CD4-positive, alpha-beta T cell treated with Interleukin-17A for 4 hours (primary cell): ENCODE measurements at regions not wholly inside any gene's neighbourhood (a gene's known extent, or its start where the extent isn't known, plus 50 kb on each side); places are given as distances from the start of the nearest gene placed in this dataset.
"Not testable (repeated sequence)": the region's sequence is repeated elsewhere in the genome, so short reads cannot be mapped to it uniquely, and the experiment has no call there.

Experiments used
- DNase-seq: peaks from one replicate; pipeline ENCODE4 v3.0.0-alpha.2; 2020; ENCODE audit warnings: mixed read lengths

DNA sequence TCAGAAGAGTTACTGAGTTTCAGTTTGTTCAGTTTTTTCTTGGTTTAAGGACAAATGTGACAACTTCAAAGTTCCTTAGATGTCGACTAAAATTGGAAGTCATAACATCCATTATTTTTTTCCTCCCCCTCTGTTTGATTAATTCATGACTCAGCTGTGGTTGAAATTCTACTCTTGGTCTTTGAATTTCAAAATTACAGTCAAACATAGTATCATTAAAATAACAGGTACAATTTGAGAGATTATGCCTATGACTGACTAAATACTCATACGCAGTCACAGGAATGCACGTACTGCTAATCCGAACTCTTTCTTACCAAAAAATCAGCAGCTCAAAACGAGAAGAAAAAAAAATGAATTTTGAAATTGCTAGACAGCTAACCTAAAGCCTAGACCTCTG lies 1434.8 kb downstream of the RAPGEF2 start:
- no peak for DNase-seq

DNA sequence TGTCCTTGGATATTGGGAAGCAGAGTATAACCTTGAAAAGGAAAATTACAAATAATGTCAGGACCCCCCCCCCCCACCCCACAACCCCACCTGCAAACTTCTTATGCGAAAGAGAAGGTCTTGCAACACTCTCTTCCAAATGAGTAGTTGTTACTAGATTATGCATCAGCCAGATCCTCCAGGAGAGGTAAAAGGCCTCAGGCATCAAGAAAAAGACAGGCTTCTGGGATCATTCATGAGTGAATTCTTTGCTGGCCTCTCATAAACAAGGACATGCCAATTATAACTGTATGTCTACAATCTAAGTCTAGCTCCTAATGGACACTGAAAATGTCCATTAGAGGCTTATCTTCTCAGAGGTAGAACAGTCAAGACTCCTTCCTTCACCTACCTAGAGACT lies 1443.3 kb downstream of the RAPGEF2 start:
- DNase-seq, result no peak

DNA sequence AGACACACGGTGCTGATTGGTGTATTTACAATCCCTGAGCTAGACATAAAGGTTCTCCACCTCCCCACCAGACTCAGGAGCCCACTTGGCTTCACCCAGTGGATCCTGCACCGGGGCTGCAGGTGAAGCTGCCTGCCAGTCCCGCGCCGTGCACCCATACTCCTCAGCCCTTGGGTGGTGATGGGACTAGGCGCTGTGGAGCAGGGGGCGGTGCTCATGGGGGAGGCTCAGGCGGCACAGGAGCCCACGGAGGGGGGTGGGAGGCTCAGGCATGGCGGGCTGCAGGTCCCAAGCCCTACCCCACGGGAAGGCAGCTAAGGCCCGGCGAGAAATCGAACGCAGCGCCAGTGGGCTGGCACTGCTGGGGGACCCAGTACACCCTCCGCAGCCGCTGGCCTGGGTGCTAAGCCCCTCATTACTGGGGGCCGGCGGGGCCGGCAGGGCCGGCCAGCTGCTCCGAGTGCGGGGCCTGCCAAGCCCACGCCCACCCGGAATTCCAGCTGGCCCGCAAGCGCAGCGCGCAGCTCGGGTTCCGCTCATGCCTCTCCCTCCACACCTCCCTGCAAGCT lies 1447.2 kb downstream of the RAPGEF2 start:
- DNase-seq, result not testable (repeated sequence)

DNA sequence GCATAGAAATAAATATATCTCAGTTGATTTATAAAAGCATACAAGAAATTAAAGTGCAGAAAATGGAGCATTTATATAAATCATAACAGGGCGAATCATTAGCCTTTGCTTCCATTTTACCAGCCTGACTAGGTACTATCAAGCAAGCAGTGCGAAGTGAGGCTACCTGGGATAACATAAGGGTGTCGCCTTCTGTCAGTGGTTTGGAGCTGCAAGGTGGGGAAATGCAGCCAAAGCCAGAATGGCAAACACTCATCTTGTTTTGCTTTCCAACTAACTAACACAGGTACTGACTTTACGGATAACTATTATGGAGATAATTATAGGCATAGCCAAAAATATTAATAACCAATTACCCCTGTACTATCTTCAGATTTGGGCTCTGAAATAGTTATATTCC lies 1459.8 kb downstream of the RAPGEF2 start:
- no peak for DNase-seq

DNA sequence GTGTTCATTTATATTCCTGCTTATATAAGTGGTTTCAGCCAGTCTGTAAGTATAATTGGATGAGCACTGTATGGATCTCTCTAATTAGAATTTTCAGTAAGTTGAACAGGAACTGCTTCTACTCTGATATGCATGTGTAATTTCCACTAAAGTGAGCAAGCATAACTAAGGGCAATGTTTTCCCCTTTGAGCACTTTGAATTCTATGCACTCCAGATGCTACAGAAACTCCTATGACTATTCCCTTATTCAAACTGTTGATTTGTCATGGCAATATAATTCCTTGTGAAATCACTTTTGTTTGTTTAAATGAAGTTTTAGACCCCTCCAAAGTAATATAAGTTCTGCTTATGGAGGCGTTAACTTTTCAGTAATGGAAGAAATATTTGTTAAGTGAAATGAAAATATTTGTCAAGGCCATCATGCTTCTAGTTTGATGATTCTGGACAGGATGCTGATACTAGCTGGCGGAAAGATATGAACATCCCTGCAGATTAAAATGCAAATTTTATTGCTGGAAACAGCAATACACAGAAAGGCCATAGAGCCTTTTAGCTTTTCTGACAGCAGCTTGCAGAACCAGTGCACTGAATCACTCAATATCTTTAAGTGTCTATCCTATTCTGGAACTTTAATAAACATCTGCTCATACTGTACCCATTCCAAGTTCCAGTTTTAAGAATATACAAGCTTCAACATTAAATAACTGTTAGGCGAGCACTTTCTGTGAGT lies 1460.8 kb downstream of the RAPGEF2 start:
- no peak for DNase-seq

DNA sequence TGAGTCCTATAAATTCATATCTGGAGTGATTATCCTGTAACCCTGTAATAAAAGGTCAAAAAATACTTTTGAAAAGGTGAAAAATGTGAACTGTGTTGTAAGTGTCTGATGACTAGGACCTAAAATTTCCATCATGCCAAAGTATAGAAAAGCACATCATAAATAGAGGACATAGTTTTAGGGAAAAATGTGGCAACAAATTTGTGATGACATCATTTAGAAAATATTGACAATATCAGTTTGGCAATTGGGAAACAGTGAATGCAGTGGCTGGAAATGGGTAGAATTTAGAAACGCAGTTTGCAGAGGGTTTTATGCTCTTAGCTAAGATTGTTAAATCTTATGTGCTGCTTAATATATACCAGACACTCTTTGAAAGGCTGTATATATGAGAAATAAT lies 1464.8 kb downstream of the RAPGEF2 start:
- no peak for DNase-seq

DNA sequence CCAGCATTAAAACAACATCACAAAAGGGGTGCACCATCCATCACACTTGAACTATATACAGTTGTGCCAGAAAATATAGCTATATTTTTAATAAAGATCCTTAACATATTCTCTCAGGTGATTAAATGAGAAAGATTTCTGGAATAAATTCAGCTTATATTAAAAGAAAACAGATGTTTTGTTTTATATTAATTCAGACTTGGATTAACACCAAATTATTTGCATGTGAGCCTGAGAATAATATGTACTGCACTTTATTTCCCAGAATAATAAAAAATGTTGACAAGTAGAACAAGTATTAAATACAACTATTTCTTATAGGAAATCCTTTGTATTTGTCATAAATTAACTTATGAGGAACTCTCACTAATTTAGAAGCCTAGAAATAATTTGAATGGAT lies 1467.4 kb downstream of the RAPGEF2 start:
- DNase-seq, result no peak

DNA sequence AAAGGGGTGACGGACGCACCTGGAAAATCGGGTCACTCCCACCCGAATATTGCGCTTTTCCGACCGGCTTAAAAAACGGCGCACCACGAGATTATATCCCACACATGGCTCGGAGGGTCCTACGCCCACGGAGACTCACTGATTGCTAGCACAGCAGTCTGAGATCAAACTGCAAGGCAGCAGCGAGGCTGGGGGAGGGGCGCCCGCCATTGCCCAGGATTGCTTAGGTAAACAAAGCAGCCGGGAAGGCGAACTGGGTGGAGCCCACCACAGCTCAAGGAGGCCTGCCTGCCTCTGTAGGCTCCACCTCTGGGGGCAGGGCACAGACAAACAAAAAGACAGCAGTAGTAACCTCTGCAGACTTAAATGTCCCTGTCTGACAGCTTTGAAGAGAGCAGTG lies 1471.4 kb downstream of the RAPGEF2 start:
- not testable (repeated sequence) for DNase-seq

DNA sequence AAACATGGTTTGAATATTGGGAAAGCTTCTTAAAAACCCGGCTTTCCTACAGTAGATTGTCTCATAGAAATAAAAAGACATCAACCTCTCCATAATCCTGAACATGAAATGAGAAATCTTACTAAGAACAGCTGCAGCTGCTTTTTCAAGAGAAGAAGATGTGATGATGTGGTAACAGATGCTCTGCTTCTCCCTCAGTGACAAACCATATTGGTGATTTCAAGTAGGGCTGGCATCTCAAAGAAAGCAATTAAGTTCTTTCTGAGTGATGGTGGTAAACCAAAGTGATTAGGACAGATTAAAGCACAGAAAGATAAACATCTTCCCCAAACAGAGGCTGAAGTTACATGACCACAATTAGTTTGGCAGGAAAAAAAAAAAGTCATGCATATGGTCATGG lies 1477.7 kb downstream of the RAPGEF2 start:
- DNase-seq, result no peak

DNA sequence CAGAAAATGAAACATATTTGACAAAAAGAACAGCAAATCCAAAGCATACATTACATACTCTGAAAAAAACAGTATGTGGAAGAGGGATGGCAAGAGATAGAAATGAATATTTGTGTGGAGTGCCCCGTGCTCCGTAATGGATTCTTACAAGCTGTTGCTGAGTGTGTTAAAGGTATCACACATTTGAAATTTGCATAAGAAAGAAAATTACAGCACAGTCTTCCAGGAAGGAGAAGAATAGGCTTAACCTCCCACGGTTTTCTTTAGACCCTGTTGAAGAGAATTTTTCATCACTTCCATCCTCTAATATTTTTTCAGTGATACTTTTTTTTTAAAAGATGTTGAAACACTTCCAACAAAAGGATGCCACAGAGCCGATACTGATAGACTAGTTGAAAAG lies 1489.4 kb downstream of the RAPGEF2 start:
- no peak for DNase-seq

DNA sequence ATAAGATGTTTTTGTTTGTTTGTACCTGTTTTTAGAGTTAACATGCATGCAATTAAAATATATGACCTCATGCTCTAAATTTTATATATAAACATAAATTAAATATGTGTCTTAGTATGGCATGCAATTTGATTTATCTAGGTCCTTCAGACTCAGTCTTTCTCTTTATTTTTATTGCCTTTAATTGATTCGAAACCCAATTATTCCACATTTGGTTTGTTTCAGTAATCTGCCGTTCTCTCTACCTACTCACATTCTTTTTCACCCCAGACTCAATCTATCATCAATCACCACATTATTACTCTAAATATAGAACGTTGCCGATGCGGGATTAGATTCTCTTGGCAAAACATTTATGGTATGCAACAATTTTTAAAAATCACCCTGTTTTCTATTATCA lies 1492.8 kb downstream of the RAPGEF2 start:
- DNase-seq, result no peak

DNA sequence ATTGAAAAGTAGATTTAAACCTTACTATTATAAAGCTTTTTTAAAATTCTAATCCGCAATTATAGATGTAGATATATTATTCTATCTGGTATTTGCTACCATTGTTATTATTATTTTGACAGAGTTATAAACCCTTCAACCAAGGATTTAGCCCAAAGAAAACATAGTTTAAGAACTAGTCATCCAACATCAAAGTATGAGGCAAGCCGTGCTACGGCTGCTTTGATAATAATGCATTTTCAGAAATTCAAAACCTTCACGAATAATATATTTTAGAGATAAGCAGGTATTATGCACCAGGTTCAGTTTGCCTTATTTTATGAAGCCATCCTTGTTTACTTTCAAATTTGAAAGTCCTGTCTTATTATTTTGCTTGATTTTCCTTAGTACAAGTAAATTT lies 1501.7 kb downstream of the RAPGEF2 start:
- no peak for DNase-seq

DNA sequence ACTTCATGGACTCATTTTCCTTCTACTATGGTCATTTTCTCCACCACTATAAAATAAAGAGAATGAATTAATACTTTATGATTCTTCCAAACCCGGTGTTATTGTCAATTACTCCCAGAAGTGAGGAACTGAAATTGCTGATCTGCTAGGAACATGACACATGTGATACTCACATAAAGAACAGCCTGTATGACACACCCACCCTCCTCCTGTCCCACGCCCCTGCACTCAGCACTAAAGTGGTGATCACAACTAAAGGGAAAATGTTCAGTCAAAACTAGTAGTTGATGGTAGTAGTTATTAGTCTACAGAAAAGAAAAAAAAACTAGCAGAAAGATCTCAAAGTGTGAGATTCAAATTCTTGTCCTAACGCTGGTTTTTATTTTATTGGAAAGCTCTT lies 1508.3 kb downstream of the RAPGEF2 start:
- no peak for DNase-seq

DNA sequence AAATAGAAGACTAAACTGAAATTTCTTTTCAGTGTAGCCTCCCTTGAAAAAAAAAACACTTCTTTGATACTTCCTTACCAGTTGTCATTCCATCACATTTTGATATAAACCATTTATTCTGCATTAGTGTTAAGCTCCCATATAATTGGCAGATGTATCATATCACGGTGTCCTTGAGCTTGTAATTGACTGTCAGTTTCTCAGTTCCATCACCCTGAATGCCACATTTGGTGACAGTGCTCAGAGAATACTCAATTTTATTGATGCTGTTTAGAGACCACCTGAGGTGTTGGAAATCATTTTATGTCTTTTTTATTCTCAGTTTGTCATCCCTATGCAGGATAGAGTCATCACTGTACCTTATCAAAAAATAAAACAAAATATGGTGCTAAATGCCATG lies 1528.2 kb downstream of the RAPGEF2 start:
- no peak for DNase-seq

DNA sequence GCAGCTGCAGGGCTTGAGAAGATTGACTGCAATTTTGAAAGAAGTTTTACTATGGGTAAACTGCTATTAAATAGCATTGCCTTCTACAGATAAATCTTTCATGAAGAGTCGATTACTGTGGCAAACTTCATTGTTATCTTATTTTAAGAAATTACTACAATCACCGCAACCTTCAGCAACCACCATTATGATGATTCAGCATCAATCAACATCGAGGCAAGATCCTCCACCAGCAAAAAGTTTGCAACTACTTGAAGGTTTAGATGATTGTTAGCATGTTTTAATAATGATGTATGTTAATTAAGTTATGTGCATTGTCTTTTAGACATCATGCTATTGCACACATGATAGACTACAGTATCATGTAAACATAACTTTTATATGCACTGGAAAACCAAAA lies 1511.0 kb downstream of the FSTL5 start:
- no peak for DNase-seq

DNA sequence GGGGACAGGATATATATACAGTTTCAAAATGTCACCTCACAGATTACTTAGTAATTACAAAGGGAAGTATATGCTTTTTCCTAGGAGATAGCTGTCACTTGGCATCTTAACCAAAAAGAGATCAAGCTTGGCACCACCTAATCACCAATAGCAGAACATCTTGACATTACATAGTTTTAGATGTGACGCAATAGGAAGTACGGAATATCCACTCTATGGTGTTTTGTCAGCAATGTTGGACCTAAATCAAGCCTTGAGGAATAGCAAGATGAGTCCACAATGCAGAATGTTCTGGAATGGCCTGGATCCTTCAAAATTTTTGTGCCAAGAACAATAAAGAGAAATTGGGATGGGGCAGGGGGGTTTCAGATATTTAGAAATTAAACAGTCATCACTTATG lies 1488.2 kb downstream of the FSTL5 start:
- DNase-seq, result no peak

DNA sequence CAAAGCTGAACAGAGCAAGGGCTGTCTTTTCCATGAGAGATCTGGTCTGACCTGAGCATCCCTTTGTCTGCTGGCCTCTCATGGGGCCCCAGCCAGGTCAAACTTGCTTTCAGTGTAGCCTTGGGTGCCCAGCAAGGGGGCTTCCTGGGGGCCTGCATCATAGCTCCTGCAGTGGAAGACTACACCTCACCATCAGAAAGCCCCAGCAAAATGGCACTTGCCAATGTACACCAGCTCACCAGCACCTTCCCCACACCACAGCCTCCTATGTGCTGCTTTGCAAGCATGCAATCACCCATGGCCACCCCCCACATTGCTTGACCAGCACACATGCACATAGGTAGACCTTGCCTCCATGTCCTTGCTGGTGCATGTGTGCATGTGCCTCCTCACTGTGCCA lies 1478.1 kb downstream of the FSTL5 start:
- DNase-seq, result no peak

DNA sequence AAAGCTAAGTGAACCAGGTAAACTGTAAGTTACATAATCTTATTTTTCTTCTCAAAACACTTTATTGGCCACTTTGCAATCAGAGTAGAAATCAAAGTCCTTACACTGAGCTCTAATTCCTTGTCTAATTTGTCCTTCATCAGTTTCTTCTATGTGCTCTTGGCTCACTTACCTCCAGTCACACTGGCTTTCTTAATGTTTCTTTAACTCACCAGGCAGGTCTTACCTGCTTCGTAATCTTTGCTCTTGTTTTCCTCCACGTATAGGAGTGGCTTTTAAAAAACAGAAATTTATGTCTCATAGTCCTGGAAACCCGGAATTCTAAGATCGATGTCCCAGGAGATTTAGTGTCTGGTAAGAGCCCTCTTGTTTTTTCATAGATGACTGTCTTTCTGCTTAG lies 1462.1 kb downstream of the FSTL5 start:
- no peak for DNase-seq

DNA sequence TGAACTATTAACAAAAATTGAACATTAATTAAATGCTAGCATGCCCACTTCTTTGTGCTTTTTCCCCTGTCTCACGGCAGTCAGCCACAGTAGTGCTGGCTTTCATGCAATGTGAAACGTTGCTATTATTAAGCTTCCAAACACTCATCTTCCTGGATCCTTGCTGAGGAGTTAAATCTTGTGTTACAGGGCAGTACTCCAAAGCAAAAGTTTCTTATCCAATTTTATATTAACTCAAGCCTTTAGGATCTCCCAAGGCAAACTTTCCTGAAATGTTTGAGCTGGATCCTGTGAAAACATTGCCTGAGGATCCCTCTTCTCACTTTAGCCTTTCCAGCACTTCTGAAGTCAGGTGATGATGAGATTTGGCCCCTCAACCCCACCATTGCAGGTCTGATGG lies 1454.8 kb downstream of the FSTL5 start:
- DNase-seq, result no peak

DNA sequence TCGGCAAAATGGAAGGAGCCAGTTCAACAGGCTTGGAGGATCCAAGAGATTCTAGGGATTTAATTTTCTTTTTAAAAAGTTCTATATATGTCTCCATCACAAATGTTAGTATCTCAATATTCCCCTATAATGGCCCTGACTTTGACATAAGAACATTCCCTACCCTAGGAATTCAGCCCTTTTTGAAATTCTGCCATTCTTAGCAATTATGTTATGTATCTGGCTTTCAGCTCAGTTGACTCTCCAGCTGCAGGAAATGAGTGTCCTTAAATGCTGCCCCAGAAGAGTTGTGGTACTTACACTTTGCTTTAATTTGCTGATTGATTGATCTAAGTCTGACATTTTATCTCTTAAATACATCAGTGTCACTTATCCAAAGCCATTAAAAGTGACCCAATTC lies 1454.3 kb downstream of the FSTL5 start:
- DNase-seq, result no peak

DNA sequence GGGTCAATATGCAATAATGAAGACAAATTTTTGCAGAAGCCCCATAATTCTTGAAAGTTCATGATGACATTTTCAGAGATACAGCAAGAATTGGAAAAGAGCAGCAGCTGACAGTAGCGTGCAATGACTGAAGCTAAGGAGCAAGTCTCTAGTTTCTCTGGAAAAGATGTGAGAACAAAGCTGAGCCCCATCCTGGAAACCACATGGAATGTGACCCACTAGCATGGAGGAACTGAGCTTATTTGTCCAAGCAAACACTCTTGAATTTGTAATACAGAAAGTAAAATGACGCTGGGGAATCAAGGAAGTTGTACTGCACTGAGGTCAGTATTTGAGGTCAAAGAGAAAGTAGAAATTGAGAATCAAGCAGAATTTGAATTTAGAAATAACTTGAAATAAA lies 1447.2 kb downstream of the FSTL5 start:
- no peak for DNase-seq

DNA sequence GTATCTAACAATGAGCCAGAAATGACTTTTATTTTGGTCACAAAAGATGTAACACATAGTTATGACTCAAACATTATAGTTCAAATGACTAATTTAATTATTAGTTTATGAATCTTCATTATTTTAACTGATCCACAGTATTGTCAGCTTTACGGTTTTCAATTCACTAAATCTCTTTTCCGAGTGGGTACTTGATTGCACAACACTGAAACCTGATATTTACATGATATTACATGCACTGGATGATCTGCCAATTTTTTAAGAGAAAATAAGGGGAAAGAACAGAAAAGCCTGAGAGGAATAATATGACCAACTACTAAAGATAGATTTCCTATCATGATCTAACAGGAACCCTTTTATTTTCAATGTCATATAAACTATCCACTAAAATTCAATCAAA lies 1446.0 kb downstream of the FSTL5 start:
- no peak for DNase-seq

DNA sequence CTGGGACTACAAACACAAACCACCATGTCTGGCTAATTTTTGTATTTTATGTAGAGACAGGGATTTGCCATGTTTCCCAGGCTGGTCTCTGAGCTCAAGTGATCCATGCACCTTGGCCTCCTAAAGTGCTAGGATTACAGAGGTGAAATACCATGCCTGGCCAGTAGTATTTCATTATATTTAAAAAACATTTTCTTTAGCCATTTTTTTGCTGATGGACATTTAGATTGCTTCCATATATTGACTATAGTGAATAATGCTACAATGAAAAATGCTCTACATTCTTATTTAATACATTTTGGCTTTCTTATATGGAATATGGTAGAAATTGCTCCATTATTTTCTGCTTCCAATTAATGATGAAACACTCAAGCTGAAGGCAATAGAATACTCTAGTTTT lies 1439.7 kb downstream of the FSTL5 start:
- DNase-seq, result no peak

DNA sequence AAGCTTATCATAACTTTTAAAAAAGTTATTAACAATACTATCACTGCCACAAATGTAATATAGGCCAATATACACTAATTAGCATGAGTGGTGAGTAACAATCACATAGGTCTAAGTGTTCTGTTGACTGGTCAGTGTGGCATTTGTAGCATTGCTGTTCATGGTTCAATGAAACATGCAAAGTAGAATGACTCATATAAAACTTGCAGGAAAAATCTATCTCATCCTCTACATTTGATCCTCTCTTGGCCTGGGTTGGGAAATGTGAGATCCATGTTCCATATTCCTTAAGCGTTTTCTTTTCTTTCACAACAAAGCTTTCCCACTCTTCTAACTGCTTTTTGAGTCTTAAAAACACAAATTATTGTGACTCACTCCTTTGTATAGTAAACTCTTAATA lies 1418.7 kb downstream of the FSTL5 start:
- DNase-seq, result no peak

DNA sequence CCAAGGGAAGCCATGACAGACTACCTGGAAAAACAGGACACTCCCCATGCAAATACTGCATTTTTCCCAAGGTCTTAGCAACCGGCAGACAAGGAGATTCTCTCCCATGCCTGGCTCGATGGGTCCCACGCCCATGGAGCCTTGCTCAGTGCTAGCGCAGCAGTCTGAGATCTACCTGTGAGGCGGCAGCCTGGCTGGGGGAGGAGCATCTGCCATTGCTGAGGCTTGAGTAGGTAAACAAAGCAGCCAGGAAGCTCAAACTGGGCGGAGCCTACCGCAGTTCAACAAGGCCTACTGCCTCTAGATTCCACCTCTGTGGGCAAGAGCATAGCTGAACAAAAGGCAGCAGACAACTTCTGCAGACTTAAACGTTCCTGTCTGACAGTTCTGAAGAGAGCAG lies 1417.2 kb downstream of the FSTL5 start:
- DNase-seq, result not testable (repeated sequence)
